T-cell (primary cell): ENCODE measurements at regions not wholly inside any gene's neighbourhood (a gene's known extent, or its start where the extent isn't known, plus 50 kb on each side); places are given as distances from the start of the nearest gene placed in this dataset.

ENCODE experiments used
- ATAC-seq, 4 experiments: fragments of 200-7000 bp in 3 of 4; fragments of 150-1000 bp in 1 of 4; cut with Tn5 transposase; replicated peaks in 1 of 4; 1 replicate in 3 of 4; 2 replicates in 1 of 4; pipeline ENCODE4 v1.10.0; 2021; ENCODE audit warnings: moderate library complexity in 3 of 4, mild to moderate bottlenecking in 2 of 4, moderate number of reproducible peaks in 1 of 4
- CTCF ChIA-PET, 2 donors: fragments of 300-600 bp; sonication (Branson Sonifier 250); formaldehyde crosslinking; loops; one replicate each; lab custom pipeline; 2022; ENCODE audit warnings: antibody characterized with exemption in 2 of 2; lab: Charles Lee
- POLR2A ChIA-PET, 2 donors: fragments of 300-600 bp; sonication (Branson Sonifier 250); formaldehyde crosslinking; loops; one replicate each; lab custom pipeline; 2022; ENCODE audit warnings: antibody characterized with exemption in 2 of 2; lab: Charles Lee
- DNase-seq, 35 experiments: peaks; one replicate each; pipeline versions ENCODE4 v3.0.0 to v3.0.0-alpha.2; 2013 to 2023
- H3K27ac ChIP-seq: one replicate; pipeline ENCODE4 v1.5.1; 2013; ENCODE audit warnings: low read length
- H3K27me3 ChIP-seq, 2 experiments: replicated peaks in 1 of 2; 1 replicate in 1 of 2; 2 replicates in 1 of 2; pipeline versions ENCODE4 v1.6.1 to v1.7.0; 2013; ENCODE audit warnings: low read length in 1 of 2, mixed read lengths in 1 of 2; ENCODE audit not compliant: control insufficient read depth in 2 of 2, insufficient read depth in 2 of 2; ENCODE audit errors: extremely low read depth in 1 of 2
- H3K36me3 ChIP-seq, 2 donors: 1 replicate in 1 of 2; 2 replicates in 1 of 2; pipeline versions ENCODE4 v1.6.1 to v1.7.0; 2013; ENCODE audit warnings: low read length in 1 of 2; ENCODE audit not compliant: control insufficient read depth in 2 of 2, insufficient read depth in 1 of 2; ENCODE audit errors: extremely low read depth in 1 of 2
- H3K4me1 ChIP-seq, 2 experiments: 1 replicate in 1 of 2; 2 replicates in 1 of 2; pipeline versions ENCODE4 v1.6.1 to v1.7.0; 2013; ENCODE audit warnings: low read length in 2 of 2, mixed read lengths in 1 of 2; ENCODE audit not compliant: insufficient read depth in 2 of 2, control insufficient read depth in 1 of 2; ENCODE audit errors: extremely low read depth in 1 of 2
- H3K4me3 ChIP-seq, 2 donors: 1 replicate in 1 of 2; 2 replicates in 1 of 2; pipeline versions ENCODE4 v1.5.1 to v1.7.0; 2013; ENCODE audit warnings: mild to moderate bottlenecking in 2 of 2, low read length in 1 of 2, moderate library complexity in 1 of 2; ENCODE audit not compliant: control insufficient read depth in 1 of 2; ENCODE audit errors: extremely low read depth in 1 of 2
- H3K9me3 ChIP-seq: 2 replicates; pipeline ENCODE4 v1.7.0; 2013
- H3K27ac Mint-ChIP-seq, 2 donors: one replicate each; pipeline ENCODE4 v1.8.0; 2020 to 2021; ENCODE audit warnings: mild to moderate bottlenecking in 2 of 2, mixed read lengths in 2 of 2
- H3K27me3 Mint-ChIP-seq, 2 donors: one replicate each; pipeline ENCODE4 v1.8.0; 2021 to 2022; ENCODE audit warnings: mixed read lengths in 2 of 2
- H3K36me3 Mint-ChIP-seq: one replicate; pipeline ENCODE4 v1.8.0; 2021; ENCODE audit warnings: mixed read lengths
- H3K4me1 Mint-ChIP-seq, 3 donors: one replicate each; pipeline ENCODE4 v1.8.0; 2020 to 2022; ENCODE audit warnings: mixed read lengths in 3 of 3, mild to moderate bottlenecking in 1 of 3
- H3K4me3 Mint-ChIP-seq, 3 donors: one replicate each; pipeline ENCODE4 v1.8.0; 2020 to 2022; ENCODE audit warnings: mild to moderate bottlenecking in 3 of 3, mixed read lengths in 3 of 3, moderate library complexity in 3 of 3
- H3K9me3 Mint-ChIP-seq, 3 donors: one replicate each; pipeline ENCODE4 v1.8.0; 2020 to 2022; ENCODE audit warnings: mixed read lengths in 3 of 3
- WGBS: methylation state at CpG from one replicate; pipeline ENCODE4 v1.1.5; 2013; ENCODE audit warnings: missing lambda C conversion rate; ENCODE audit not compliant: insufficient coverage; 5-methylcytosine and 5-hydroxymethylcytosine counted together

- no peak overlapping the region for H3K27ac Mint-ChIP-seq
- H3K27ac ChIP-seq, result no peak overlapping the region
- peaks cover 11 to 17% (median 11%) of the 10 kb centered on the region in 3 donors for H3K9me3 Mint-ChIP-seq
- no peaks in the 10 kb centered on the region for H3K27me3 ChIP-seq
- H3K4me3 ChIP-seq, result no peak overlapping the region
- POLR2A ChIA-PET, result no interaction called here
- no peak for DNase-seq
- no peaks in the 10 kb centered on the region for H3K36me3 ChIP-seq
- ATAC-seq, result no peak
- H3K27me3 Mint-ChIP-seq, result no peaks in the 10 kb centered on the region
- no peaks in the 10 kb centered on the region for H3K4me1 ChIP-seq
- no peaks in the 10 kb centered on the region for H3K36me3 Mint-ChIP-seq
- H3K4me3 Mint-ChIP-seq, result no peak overlapping the region
- WGBS, result no CpG with 5 or more reads among the region's 2 CpGs
- no peaks in the 10 kb centered on the region for H3K9me3 ChIP-seq
- H3K4me1 Mint-ChIP-seq, result no peaks in the 10 kb centered on the region
- CTCF ChIA-PET, result no interaction called here
Measured at GRCh38 chr12:17793854-17794253, 296.1 kb downstream of the RERGL start.

DNA sequence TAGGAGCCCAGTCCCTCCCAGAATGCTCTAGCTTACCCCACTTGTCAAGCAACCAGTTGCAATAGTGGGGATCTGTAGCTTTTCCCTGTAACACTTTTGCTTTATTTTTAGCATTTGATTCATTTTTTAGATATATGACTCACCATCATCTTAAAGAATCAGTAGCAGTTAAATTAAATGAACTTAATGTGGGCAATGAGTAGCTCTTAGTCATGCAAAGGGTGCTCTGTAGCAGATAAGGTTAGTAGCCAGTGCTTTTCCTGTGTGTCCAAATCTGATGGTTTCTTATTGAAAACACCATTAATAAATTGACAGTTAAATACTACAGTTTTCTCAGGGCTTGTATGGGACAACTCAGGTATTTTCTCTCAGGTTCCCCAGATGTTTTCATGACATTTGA, 311.8 kb downstream of the RERGL start:
- ChIA-PET CTCF (no interaction called here), POLR2A (no interaction called here)
- no peaks in the 10 kb centered on the region for H3K36me3 Mint-ChIP-seq
- Histone ChIP-seq H3K9me3 (peaks cover 4% of the 10 kb centered on the region), H3K4me3 (no peak overlapping the region), H3K27me3 (no peaks in the 10 kb centered on the region), H3K27ac (no peak overlapping the region), H3K36me3 (no peaks in the 10 kb centered on the region), H3K4me1 (no peaks in the 10 kb centered on the region)
- DNase-seq (no peak), ATAC-seq (no peak)
- H3K27me3 Mint-ChIP-seq, result no peaks in the 10 kb centered on the region
- H3K4me3 Mint-ChIP-seq, result no peak overlapping the region
- H3K9me3 Mint-ChIP-seq, result peaks cover 18 to 27% (median 21%) of the 10 kb centered on the region in 3 donors
- no peaks in the 10 kb centered on the region for H3K4me1 Mint-ChIP-seq
- H3K27ac Mint-ChIP-seq, result no peak overlapping the region

DNA sequence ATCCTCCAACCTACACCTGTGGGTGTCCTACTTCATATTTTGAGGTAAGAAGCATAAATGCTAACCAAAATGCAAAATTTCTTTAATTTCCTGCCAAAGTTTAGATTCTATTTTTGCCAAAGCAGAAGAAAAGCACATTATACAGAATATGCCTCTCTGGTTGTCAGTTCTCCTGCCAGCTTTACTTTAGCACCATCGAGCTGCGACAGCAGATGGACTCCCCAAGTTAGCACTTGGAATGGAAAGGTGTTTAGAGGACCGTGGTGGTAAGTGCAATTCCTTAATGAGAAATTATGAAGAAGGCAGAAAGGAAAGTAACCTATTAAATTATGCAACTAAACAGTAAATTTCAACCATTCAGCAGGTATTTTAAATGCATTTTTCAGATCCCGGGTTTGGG, 326.6 kb downstream of the RERGL start:
- no CpG with 5 or more reads among the region's 4 CpGs for WGBS
- Mint-ChIP-seq H3K27me3 (no peaks in the 10 kb centered on the region), H3K4me3 (no peak overlapping the region), H3K4me1 (no peaks in the 10 kb centered on the region), H3K36me3 (no peaks in the 10 kb centered on the region), H3K9me3 (peaks cover 14 to 33% (median 22%) of the 10 kb centered on the region in 3 donors), H3K27ac (no peak overlapping the region)
- H3K4me1 ChIP-seq, result no peaks in the 10 kb centered on the region
- POLR2A ChIA-PET, result no interaction called here
- no peak for DNase-seq
- CTCF ChIA-PET, result no interaction called here
- no peak overlapping the region for H3K27ac ChIP-seq
- no peak overlapping the region for H3K4me3 ChIP-seq
- H3K27me3 ChIP-seq, result no peaks in the 10 kb centered on the region
- ATAC-seq, result no peak
- H3K9me3 ChIP-seq, result peaks cover 10% of the 10 kb centered on the region
- H3K36me3 ChIP-seq, result no peaks in the 10 kb centered on the region

GRCh38 chr12:17759982-17760381, 330.0 kb downstream of the RERGL start:
- Mint-ChIP-seq H3K27me3 (no peaks in the 10 kb centered on the region), H3K36me3 (no peaks in the 10 kb centered on the region), H3K27ac (no peak overlapping the region), H3K4me1 (no peaks in the 10 kb centered on the region), H3K9me3 (peaks cover 21 to 46% (median 30%) of the 10 kb centered on the region in 3 donors), H3K4me3 (no peak overlapping the region)
- no peaks in the 10 kb centered on the region for H3K36me3 ChIP-seq
- H3K27ac ChIP-seq, result no peak overlapping the region
- H3K27me3 ChIP-seq, result no peaks in the 10 kb centered on the region
- H3K4me3 ChIP-seq, result no peak overlapping the region
- DNase-seq (no peak), ATAC-seq (no peak)
- H3K9me3 ChIP-seq, result peaks cover 7% of the 10 kb centered on the region
- ChIA-PET POLR2A (no interaction called here), CTCF (no interaction called here)
- H3K4me1 ChIP-seq, result no peaks in the 10 kb centered on the region
- WGBS, result 89% methylated on average over 8 of the region's 8 CpGs
